ENCODE measurements at regions not wholly inside any gene's neighbourhood (a gene's known extent, or its start where the extent isn't known, plus 50 kb on each side); places are given as distances from the start of the nearest gene placed in this dataset.
"Not testable (repeated sequence)": the region's sequence is repeated elsewhere in the genome, so short reads cannot be mapped to it uniquely, and the experiment has no call there.

DNA sequence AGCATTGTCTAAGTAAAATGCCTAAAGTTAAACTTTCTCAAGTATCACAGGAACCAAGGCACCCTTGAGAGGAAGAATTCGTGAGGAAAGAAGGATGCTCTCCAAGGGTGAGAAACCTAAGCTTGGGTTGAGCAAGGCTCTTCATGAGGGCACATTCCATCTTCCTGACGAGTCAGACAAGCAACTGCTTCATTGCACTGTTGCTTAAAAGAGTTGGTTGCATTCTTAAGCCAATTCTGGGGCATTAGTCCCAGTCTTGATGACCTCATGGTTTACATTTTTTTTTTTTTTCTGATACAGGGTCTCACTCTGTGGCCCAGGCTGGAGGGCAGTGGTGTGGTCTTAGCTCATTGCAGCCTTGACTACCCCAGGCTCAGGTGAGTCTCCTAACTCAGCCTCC, 237.5 kb downstream of the ACTR3 start:
- no peaks in the 10 kb centered on the region for H3K9me3 ChIP-seq
- 45 to 72% methylated on average over 2 of the region's 2 CpGs for WGBS, 2 donors
- no peak overlapping the region for H3K27ac ChIP-seq
- no peaks in the 10 kb centered on the region for H3K36me3 ChIP-seq
- intact Hi-C loops (cut with DNase I) = no loop called here
- no peak overlapping the region for H3K4me3 ChIP-seq (replicated peaks in 1 of 3)
- TF ChIP-seq, protein P1, sequence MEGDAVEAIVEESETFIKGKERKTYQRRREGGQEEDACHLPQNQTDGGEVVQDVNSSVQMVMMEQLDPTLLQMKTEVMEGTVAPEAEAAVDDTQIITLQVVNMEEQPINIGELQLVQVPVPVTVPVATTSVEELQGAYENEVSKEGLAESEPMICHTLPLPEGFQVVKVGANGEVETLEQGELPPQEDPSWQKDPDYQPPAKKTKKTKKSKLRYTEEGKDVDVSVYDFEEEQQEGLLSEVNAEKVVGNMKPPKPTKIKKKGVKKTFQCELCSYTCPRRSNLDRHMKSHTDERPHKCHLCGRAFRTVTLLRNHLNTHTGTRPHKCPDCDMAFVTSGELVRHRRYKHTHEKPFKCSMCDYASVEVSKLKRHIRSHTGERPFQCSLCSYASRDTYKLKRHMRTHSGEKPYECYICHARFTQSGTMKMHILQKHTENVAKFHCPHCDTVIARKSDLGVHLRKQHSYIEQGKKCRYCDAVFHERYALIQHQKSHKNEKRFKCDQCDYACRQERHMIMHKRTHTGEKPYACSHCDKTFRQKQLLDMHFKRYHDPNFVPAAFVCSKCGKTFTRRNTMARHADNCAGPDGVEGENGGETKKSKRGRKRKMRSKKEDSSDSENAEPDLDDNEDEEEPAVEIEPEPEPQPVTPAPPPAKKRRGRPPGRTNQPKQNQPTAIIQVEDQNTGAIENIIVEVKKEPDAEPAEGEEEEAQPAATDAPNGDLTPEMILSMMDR (IDR thresholded peaks at IDR 0.05) = no peak
- no peak for TF ChIP-seq POLR2A (IDR thresholded peaks at IDR 0.05)
- H3K4me1 ChIP-seq = no peaks in the 10 kb centered on the region
- no peaks in the 10 kb centered on the region for H3K27me3 ChIP-seq
- DNase-seq = no peak

DNA sequence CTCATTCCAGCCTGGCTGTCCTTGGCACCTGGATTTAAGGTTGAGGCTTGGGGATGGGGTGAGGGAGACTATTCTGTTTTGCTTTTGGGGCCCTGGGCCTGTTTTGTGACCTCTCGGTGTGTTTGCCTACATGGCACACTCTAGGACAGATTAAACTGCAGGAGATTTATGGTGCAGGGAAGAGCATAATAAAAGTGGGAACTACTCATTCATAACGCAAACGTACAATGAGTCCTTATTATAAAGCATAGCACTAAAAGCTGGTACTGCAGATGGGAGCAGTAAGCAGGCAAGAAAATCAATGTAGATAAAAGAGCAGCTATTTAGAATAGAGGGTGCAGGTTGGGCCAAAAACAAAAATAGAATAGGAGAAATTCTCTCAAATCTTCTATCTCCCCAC, 238.4 kb downstream of the ACTR3 start:
- no peak for DNase-seq
- H3K27me3 ChIP-seq = no peaks in the 10 kb centered on the region
- no peak overlapping the region for H3K4me3 ChIP-seq (replicated peaks in 1 of 3)
- 88 to 91% methylated on average over 3 of the region's 3 CpGs for WGBS, 2 donors
- no peaks in the 10 kb centered on the region for H3K9me3 ChIP-seq
- intact Hi-C loops (cut with DNase I) = no loop called here
- H3K4me1 ChIP-seq = no peaks in the 10 kb centered on the region
- no peak overlapping the region for H3K27ac ChIP-seq
- no peaks in the 10 kb centered on the region for H3K36me3 ChIP-seq
- TF ChIP-seq, protein P1 (IDR thresholded peaks at IDR 0.05) = no peak
- no peak for TF ChIP-seq POLR2A (IDR thresholded peaks at IDR 0.05)

DNA sequence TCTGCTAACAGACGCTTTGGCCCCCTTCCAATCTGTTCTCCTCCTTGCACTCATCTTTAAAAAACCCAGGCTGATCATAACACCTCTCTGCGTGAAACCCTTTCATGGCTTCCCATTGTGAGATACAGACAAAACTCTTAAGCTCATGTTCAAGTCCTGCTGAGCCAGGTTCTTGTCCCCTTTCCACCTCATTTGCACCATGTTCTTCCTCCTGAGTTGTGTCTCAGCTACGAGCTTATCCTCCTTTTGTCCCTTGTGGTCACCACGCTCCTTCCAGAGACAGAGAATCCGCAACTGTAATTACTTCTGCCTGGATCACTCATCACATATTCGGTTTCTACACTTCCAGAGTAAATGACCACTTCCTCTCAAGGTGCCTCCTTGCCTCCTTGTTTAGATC, 238.8 kb downstream of the ACTR3 start:
- Histone ChIP-seq H3K27me3 (no peaks in the 10 kb centered on the region), H3K4me3 (replicated peaks in 1 of 3) (no peak overlapping the region), H3K27ac (no peak overlapping the region), H3K9me3 (no peaks in the 10 kb centered on the region), H3K4me1 (no peaks in the 10 kb centered on the region), H3K36me3 (no peaks in the 10 kb centered on the region)
- TF ChIP-seq POLR2A (IDR thresholded peaks at IDR 0.05) = no peak
- TF ChIP-seq, protein P1 (IDR thresholded peaks at IDR 0.05) = no peak
- DNase-seq = no peak
- intact Hi-C loops (cut with DNase I) = no loop called here
- WGBS, 2 donors = 76% methylated on average over 6 of the region's 6 CpGs

DNA sequence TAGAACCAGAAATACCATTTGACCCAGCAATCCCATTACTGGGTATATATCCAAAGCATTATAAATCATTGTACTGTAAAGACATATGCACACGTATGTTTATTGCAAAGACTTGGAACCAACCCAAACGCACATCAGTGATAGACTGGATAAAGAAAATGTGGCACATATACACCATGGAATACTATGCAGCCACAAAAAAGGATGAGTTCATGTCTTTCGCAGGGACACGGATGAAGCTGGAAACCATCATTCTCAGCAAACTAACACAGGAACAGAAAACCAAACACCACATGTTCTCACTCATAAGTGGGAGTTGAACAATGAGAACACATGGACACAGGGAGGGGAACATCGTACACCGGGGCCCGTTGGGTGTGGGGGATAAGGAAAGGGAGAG, 242.2 kb downstream of the ACTR3 start:
- DNase-seq; H3K27me3 ChIP-seq; H3K36me3 ChIP-seq; H3K4me1 ChIP-seq; H3K27ac ChIP-seq; H3K4me3 ChIP-seq (replicated peaks in 1 of 3); intact Hi-C loops (cut with DNase I); H3K9me3 ChIP-seq: not testable (repeated sequence)
- 95 to 96% methylated on average over 7 of the region's 7 CpGs for WGBS, 2 donors

DNA sequence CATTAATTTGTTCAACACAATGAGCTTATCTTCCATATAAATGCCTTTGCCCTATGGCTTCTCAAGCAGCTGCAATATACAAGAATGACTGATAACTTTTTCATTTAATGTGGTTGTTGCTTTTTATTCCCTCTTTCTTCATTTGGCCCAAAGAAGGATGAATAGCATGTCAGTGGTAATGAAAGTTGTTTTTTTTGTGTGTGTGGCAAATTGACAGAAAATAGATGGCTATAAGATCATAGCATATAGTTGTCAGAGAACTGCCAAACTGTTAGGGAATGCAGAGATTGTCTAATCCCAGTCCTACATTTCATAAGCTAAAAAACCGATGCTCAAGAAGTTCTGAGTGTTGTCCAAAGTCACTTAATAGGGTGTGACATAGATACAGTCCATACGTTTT, 244.3 kb downstream of the ACTR3 start:
- no peak overlapping the region for H3K27ac ChIP-seq
- WGBS, 2 donors = 58 to 66% methylated on average over 2 of the region's 2 CpGs
- H3K36me3 ChIP-seq = no peaks in the 10 kb centered on the region
- no peak overlapping the region for H3K4me3 ChIP-seq (replicated peaks in 1 of 3)
- no peak for TF ChIP-seq POLR2A (IDR thresholded peaks at IDR 0.05)
- TF ChIP-seq, protein P1 (IDR thresholded peaks at IDR 0.05) = no peak
- no peaks in the 10 kb centered on the region for H3K4me1 ChIP-seq
- intact Hi-C loops (cut with DNase I) = no loop called here
- no peak for DNase-seq
- no peaks in the 10 kb centered on the region for H3K27me3 ChIP-seq
- H3K9me3 ChIP-seq = no peaks in the 10 kb centered on the region

DNA sequence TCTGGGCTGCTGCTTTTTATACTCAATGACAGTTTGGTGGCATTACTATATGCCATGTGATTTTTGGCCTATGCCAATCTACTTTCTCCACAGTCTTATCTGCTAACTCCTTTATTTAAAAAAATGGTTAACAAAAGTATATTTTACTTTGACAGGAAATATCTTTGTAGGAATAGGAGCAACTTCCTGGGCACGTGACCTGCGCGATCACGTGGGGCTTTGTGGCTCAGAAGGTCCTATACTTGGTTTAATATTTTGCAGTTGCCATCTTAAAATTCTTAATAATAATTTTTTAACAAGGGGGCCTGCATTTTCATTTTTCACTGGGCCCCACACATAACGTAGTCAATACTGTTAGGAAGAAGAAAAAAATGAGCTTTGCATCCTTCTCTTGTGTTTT, 249.7 kb downstream of the ACTR3 start:
- H3K4me3 ChIP-seq (replicated peaks in 1 of 3) = no peak overlapping the region
- WGBS, 2 donors = 92 to 93% methylated on average over 5 of the region's 5 CpGs
- H3K9me3 ChIP-seq = no peaks in the 10 kb centered on the region
- no peak overlapping the region for H3K27ac ChIP-seq
- no peak for DNase-seq
- TF ChIP-seq, protein P1 (IDR thresholded peaks at IDR 0.05) = no peak
- TF ChIP-seq POLR2A (IDR thresholded peaks at IDR 0.05) = no peak
- H3K36me3 ChIP-seq = no peaks in the 10 kb centered on the region
- H3K27me3 ChIP-seq = no peaks in the 10 kb centered on the region
- intact Hi-C loops (cut with DNase I) = no loop called here
- no peaks in the 10 kb centered on the region for H3K4me1 ChIP-seq

Data from thyroid gland (tissue), 4 donors.